CD14-positive monocyte (primary cell): ENCODE measurements at regions not wholly inside any gene's neighbourhood (a gene's known extent, or its start where the extent isn't known, plus 50 kb on each side); places are given as distances from the start of the nearest gene placed in this dataset.
A peak's percentile ranks its signal among the peaks of the same experiment; 100 is the strongest.

Experiments
- DNase-seq, 3 donors: peaks; one replicate each; pipeline ENCODE4 v3.0.0-alpha.2; 2011 to 2022
- H2AFZ ChIP-seq: 2 replicates; pipeline ENCODE4 v1.6.0; 2012; ENCODE audit warnings: mild to moderate bottlenecking, low read depth, low read length, inconsistent platforms; ENCODE audit not compliant: insufficient read depth, poor library complexity, severe bottlenecking
- H3K27ac ChIP-seq, 2 donors: 1 replicate in 1 of 2; 2 replicates in 1 of 2; pipeline ENCODE4 v1.5.1; 2012 to 2013; ENCODE audit warnings: low read length in 2 of 2, control low read depth in 1 of 2, inconsistent platforms in 1 of 2, low read depth in 1 of 2, mild to moderate bottlenecking in 1 of 2
- H3K27me3 ChIP-seq, 2 donors: one replicate each; pipeline versions ENCODE4 v1.6.0 to v1.6.1; 2011 to 2013; ENCODE audit warnings: low read length in 2 of 2; ENCODE audit not compliant: control insufficient read depth in 2 of 2, insufficient read depth in 2 of 2
- H3K36me3 ChIP-seq, 2 donors: replicated peaks in 1 of 2; 1 replicate in 1 of 2; 2 replicates in 1 of 2; pipeline versions ENCODE4 v1.5.1 to v1.6.1; 2012 to 2013; ENCODE audit warnings: low read length in 2 of 2, control low read depth in 1 of 2, inconsistent platforms in 1 of 2, mild to moderate bottlenecking in 1 of 2; ENCODE audit not compliant: insufficient read depth in 2 of 2, control insufficient read depth in 1 of 2
- H3K4me1 ChIP-seq, 2 donors: 1 replicate in 1 of 2; 2 replicates in 1 of 2; pipeline versions ENCODE4 v1.5.1 to v1.6.1; 2012 to 2013; ENCODE audit warnings: low read length in 2 of 2, control low read depth in 1 of 2, inconsistent platforms in 1 of 2, mild to moderate bottlenecking in 1 of 2, moderate library complexity in 1 of 2; ENCODE audit not compliant: insufficient read depth in 2 of 2, control insufficient read depth in 1 of 2
- H3K4me2 ChIP-seq: replicated peaks from 2 replicates; pipeline ENCODE3; 2012; ENCODE audit warnings: low read length, moderate library complexity, mild to moderate bottlenecking; ENCODE audit not compliant: poor library complexity, severe bottlenecking; ENCODE audit errors: extremely low read depth
- H3K4me3 ChIP-seq, 3 experiments: fragments of 200-600 bp in 1 of 3; sonication (generic) in 1 of 3; replicated peaks in 1 of 3; 1 replicate in 2 of 3; 2 replicates in 1 of 3; pipeline ENCODE4 v1.5.1; 2011 to 2013; ENCODE audit warnings: low read length in 3 of 3, mild to moderate bottlenecking in 3 of 3, control low read depth in 2 of 3, low read depth in 2 of 3, inconsistent platforms in 1 of 3, moderate library complexity in 1 of 3
- H3K79me2 ChIP-seq: 2 replicates; pipeline ENCODE4 v1.6.0; 2012; ENCODE audit warnings: mild to moderate bottlenecking, control low read depth, inconsistent platforms, low read length, moderate library complexity; ENCODE audit not compliant: insufficient read depth
- H3K9ac ChIP-seq: 2 replicates; pipeline ENCODE4 v1.6.0; 2017; ENCODE audit warnings: low read length, mild to moderate bottlenecking; ENCODE audit not compliant: insufficient read depth, poor library complexity, severe bottlenecking
- H3K9me3 ChIP-seq, 2 donors: replicated peaks in 1 of 2; 1 replicate in 1 of 2; 2 replicates in 1 of 2; pipeline versions ENCODE4 v1.5.1 to v1.6.1; 2012 to 2013; ENCODE audit warnings: low read length in 2 of 2, control low read depth in 1 of 2; ENCODE audit not compliant: control insufficient read depth in 1 of 2, insufficient read depth in 1 of 2
- H4K20me1 ChIP-seq: 2 replicates; pipeline ENCODE4 v1.6.0; 2012; ENCODE audit warnings: mild to moderate bottlenecking, low read length, control low read depth, moderate library complexity; ENCODE audit not compliant: insufficient read depth
- H3K27ac Mint-ChIP-seq, 7 donors: one replicate each; pipeline ENCODE4 v1.8.0; 2020; ENCODE audit warnings: mild to moderate bottlenecking in 7 of 7, mixed read lengths in 7 of 7, moderate library complexity in 6 of 7, inconsistent platforms in 2 of 7
- H3K27me3 Mint-ChIP-seq, 3 donors: one replicate each; pipeline ENCODE4 v1.8.0; 2021 to 2022; ENCODE audit warnings: low read depth in 3 of 3, mild to moderate bottlenecking in 3 of 3, mixed read lengths in 3 of 3, moderate library complexity in 3 of 3, inconsistent platforms in 1 of 3
- H3K36me3 Mint-ChIP-seq, 2 donors: one replicate each; pipeline ENCODE4 v1.8.0; 2020; ENCODE audit warnings: mixed read lengths in 2 of 2, inconsistent platforms in 1 of 2, mild to moderate bottlenecking in 1 of 2
- H3K4me1 Mint-ChIP-seq: one replicate; pipeline ENCODE4 v1.8.0; 2020; ENCODE audit warnings: mild to moderate bottlenecking, mixed read lengths
- H3K4me3 Mint-ChIP-seq, 2 donors: one replicate each; pipeline ENCODE4 v1.8.0; 2020; ENCODE audit warnings: mild to moderate bottlenecking in 2 of 2, mixed read lengths in 2 of 2, moderate library complexity in 1 of 2
- H3K9me3 Mint-ChIP-seq, 7 donors: one replicate each; pipeline ENCODE4 v1.8.0; 2020 to 2022; ENCODE audit warnings: mixed read lengths in 7 of 7, mild to moderate bottlenecking in 6 of 7, moderate library complexity in 6 of 7, inconsistent platforms in 2 of 7
- CTCF ChIP-seq: fragments of 200-600 bp; IDR thresholded peaks from one replicate; pipeline ENCODE4 v1.8.0; 2022; ENCODE audit warnings: antibody characterized with exemption, mild to moderate bottlenecking
- WGBS: methylation state at CpG from one replicate; pipeline ENCODE4 v1.1.5; 2013; ENCODE audit warnings: missing lambda C conversion rate; ENCODE audit not compliant: insufficient coverage; 5-methylcytosine and 5-hydroxymethylcytosine counted together
- intact Hi-C, 2 donors: fragments of 100-400 bp; cut with micrococcal nuclease; formaldehyde crosslinking; loops; one replicate each; pipeline versions ENCODE4 v1.15.0 to v1.15.1; 2023

- no peak overlapping the region for H3K4me3 ChIP-seq
- TF ChIP-seq CTCF, result no peak
- H3K4me2 ChIP-seq, result no peak overlapping the region
- H3K9ac ChIP-seq, result no peak overlapping the region
- H3K36me3 Mint-ChIP-seq, result no peaks in the 10 kb centered on the region
- no peaks in the 10 kb centered on the region for H3K4me1 Mint-ChIP-seq
- H3K27ac ChIP-seq, result no peak overlapping the region
- H3K79me2 ChIP-seq, result no peaks in the 10 kb centered on the region
- H3K9me3 Mint-ChIP-seq, result peaks cover 0 to 1% (median 0%) of the 10 kb centered on the region in 7 donors
- 91% methylated on average over 12 of the region's 14 CpGs for WGBS
- peaks cover 14 to 23% of the 10 kb centered on the region in 2 donors for H3K27me3 ChIP-seq
- no peak overlapping the region for H3K4me3 Mint-ChIP-seq
- H4K20me1 ChIP-seq, result no peaks in the 10 kb centered on the region
- no peaks in the 10 kb centered on the region for H3K36me3 ChIP-seq
- no peak overlapping the region for H2AFZ ChIP-seq
- no peaks in the 10 kb centered on the region for H3K4me1 ChIP-seq
- H3K9me3 ChIP-seq, result no peaks in the 10 kb centered on the region
- no peak for DNase-seq
- H3K27me3 Mint-ChIP-seq, result peaks cover 33 to 53% (median 40%) of the 10 kb centered on the region in 3 donors
- no peak overlapping the region for H3K27ac Mint-ChIP-seq
- intact Hi-C loops, result loop anchor here in 1 of 2 donors (5.0 kb wide), 1 partner anchor 270 kb away; no protein-coding TSS in a partner anchor
These were observed 103.4 kb upstream of the FGF3 start for GRCh38 chr11:69922596-69923111.

GRCh38 chr11:69923196-69923595, 104.0 kb upstream of the FGF3 start:
- intact Hi-C loops, result loop anchor here in 1 of 2 donors (5.0 kb wide), 1 partner anchor 269 kb away; no protein-coding TSS in a partner anchor
- no peak overlapping the region for H3K4me3 Mint-ChIP-seq
- Histone ChIP-seq H3K4me1 (no peaks in the 10 kb centered on the region), H3K27ac (no peak overlapping the region), H3K36me3 (no peaks in the 10 kb centered on the region), H2AFZ (no peak overlapping the region), H3K4me3 (no peak overlapping the region), H4K20me1 (no peaks in the 10 kb centered on the region), H3K79me2 (no peaks in the 10 kb centered on the region), H3K4me2 (no peak overlapping the region), H3K9ac (no peak overlapping the region), H3K9me3 (no peaks in the 10 kb centered on the region), H3K27me3 (peaks cover 14 to 23% of the 10 kb centered on the region in 2 donors)
- H3K36me3 Mint-ChIP-seq, result no peaks in the 10 kb centered on the region
- no peak for TF ChIP-seq CTCF
- WGBS, result 76% methylated on average over 6 of the region's 7 CpGs
- peaks cover 0 to 1% (median 0%) of the 10 kb centered on the region in 7 donors for H3K9me3 Mint-ChIP-seq
- H3K27me3 Mint-ChIP-seq, result peaks cover 37 to 48% (median 40%) of the 10 kb centered on the region in 3 donors
- H3K27ac Mint-ChIP-seq, result peak overlapping the region in 1 of 7 donors; percentile 23
- no peak for DNase-seq
- H3K4me1 Mint-ChIP-seq, result no peaks in the 10 kb centered on the region
